Skeletal muscle satellite cell (primary cell): ENCODE measurements at regions not wholly inside any gene's neighbourhood (a gene's known extent, or its start where the extent isn't known, plus 50 kb on each side); places are given as distances from the start of the nearest gene placed in this dataset.
"Not testable (repeated sequence)": the region's sequence is repeated elsewhere in the genome, so short reads cannot be mapped to it uniquely, and the experiment has no call there.

Experiments
- H3K27me3 ChIP-seq: 2 replicates; pipeline ENCODE4 v1.7.0; 2013; ENCODE audit warnings: low read length; ENCODE audit not compliant: control insufficient read depth, insufficient read depth
- H3K36me3 ChIP-seq: 2 replicates; pipeline ENCODE4 v1.7.0; 2013; ENCODE audit warnings: mild to moderate bottlenecking, control low read depth, low read length; ENCODE audit not compliant: insufficient read depth
- H3K4me1 ChIP-seq: 2 replicates; pipeline ENCODE4 v1.7.0; 2013; ENCODE audit warnings: low read length; ENCODE audit not compliant: control insufficient read depth, insufficient read depth
- H3K4me2 ChIP-seq: 2 replicates; pipeline ENCODE4 v1.7.0; 2013; ENCODE audit warnings: mild to moderate bottlenecking, low read length
- H3K4me3 ChIP-seq: 2 replicates; pipeline ENCODE4 v1.7.0; 2013; ENCODE audit warnings: low read length
- H3K9ac ChIP-seq: 2 replicates; pipeline ENCODE4 v1.7.0; 2013; ENCODE audit warnings: mild to moderate bottlenecking, low read depth, low read length, moderate library complexity
- H3K9me3 ChIP-seq: replicated peaks from 2 replicates; pipeline ENCODE4 v1.7.0; 2013; ENCODE audit warnings: mild to moderate bottlenecking, control low read depth, low read length

DNA sequence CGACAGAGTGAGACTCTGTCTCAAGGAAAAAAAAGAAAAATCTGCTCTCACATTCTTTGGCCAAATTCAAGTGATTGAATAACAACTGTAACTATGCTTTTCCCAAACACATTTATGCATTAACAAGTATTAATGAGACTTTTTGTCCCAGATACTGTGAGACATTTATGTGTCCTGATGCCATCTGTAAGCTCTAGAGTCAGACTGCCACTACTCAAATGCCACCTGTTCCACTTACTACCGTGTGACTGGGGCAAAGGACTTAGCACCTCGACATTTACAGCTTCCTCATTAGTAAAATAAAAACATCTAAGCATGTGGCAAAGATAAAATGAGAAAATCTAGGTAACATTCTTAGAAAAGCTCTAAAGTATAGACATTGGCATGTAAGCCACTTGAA lies 178.1 kb upstream of the MARCKS start:
- no peaks in the 10 kb centered on the region for H3K9me3 ChIP-seq
- H3K9ac ChIP-seq = no peak overlapping the region
- H3K36me3 ChIP-seq = no peaks in the 10 kb centered on the region
- H3K4me3 ChIP-seq = no peak overlapping the region
- H3K27me3 ChIP-seq = no peaks in the 10 kb centered on the region
- H3K4me1 ChIP-seq = no peaks in the 10 kb centered on the region
- no peak overlapping the region for H3K4me2 ChIP-seq

DNA sequence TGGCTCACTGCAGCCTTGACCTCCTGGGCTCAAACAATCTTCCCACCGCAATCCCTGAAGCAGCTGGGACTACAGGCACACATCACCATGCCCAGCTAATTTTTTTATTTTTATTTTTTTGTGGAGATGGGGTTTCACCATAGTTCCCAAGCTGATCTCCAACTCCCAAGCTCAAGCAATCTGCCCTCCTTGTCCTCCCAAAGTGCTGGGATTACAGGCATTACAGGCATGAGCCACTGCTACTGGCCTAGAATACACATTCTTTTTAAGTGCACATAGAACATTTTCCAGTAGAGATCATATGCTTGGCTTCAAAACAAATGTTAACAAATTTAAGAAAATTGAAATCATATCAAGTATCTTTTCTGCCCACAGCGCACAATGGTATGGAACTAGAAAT lies 176.8 kb upstream of the MARCKS start:
- Histone ChIP-seq H3K4me2 (no peak overlapping the region), H3K27me3 (no peaks in the 10 kb centered on the region), H3K4me1 (no peaks in the 10 kb centered on the region), H3K9me3 (no peaks in the 10 kb centered on the region), H3K36me3 (no peaks in the 10 kb centered on the region), H3K9ac (no peak overlapping the region), H3K4me3 (no peak overlapping the region)

DNA sequence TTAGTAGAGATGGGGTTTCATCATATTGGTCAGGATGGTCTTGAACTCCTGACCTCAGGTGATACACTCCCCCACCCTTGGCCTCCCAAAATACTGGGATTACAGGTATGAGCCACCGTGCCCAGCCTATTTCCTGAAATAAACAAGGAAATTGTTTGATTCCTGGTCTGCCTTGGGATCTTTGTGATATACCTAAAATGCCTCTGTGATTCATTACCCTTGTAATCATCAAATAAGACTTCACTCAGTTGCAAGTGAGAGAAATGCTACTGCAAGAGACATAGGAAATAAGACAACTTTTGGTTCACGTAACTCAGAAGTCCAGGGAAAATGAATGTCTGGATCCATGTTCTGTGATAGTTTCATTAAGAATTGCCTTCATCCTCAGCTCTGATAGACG lies 173.2 kb upstream of the MARCKS start:
- no peak overlapping the region for H3K4me3 ChIP-seq
- no peaks in the 10 kb centered on the region for H3K4me1 ChIP-seq
- H3K9me3 ChIP-seq = no peaks in the 10 kb centered on the region
- no peaks in the 10 kb centered on the region for H3K27me3 ChIP-seq
- H3K9ac ChIP-seq = no peak overlapping the region
- no peaks in the 10 kb centered on the region for H3K36me3 ChIP-seq
- H3K4me2 ChIP-seq = no peak overlapping the region

DNA sequence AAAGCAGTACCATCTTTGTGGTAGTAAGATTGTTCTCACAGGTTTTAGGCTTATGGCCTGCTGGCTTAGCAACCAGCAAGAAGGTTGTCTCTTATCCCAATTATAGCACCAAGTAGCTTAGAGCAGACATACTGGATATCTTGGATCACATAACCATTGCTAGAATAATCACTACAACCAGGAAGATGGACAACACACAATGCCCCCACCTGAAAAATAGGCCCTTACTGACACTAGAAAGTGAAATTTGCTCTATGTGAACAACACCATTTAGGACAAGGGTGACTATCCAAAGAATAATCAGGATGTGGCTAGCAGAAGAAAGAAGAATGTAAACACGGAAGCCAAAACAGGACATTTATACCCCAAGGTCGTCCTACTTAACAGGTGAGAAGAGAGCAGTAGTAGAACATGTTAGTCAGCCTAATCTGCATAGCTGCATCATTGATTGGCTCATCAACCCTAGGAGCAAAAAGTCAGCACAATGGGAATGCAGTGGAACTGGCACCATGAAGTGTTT lies 172.7 kb upstream of the MARCKS start:
- H3K4me2 ChIP-seq = no peak overlapping the region
- H3K4me3 ChIP-seq = no peak overlapping the region
- no peak overlapping the region for H3K9ac ChIP-seq
- no peaks in the 10 kb centered on the region for H3K4me1 ChIP-seq
- H3K27me3 ChIP-seq = no peaks in the 10 kb centered on the region
- no peaks in the 10 kb centered on the region for H3K9me3 ChIP-seq
- H3K36me3 ChIP-seq = no peaks in the 10 kb centered on the region

DNA sequence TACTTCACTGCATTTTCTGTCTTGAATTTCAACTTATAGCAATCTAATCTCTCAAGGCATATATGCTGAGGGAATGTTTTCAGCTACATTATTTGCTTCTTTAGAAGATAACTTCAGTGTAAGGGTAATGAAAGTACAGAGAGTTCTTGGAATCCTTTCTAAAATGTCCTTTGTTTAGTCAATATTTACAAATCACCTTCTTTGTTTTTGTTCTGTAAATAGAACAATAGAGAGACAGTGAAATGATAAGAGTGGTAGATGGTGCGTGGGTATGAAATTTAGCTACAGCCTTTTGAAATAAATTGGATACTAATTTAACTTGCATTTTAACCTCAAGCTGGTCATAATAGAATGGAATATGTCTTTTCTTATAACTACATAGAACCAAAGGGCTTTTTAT lies 171.1 kb upstream of the MARCKS start:
- Histone ChIP-seq H3K4me2 (no peak overlapping the region), H3K4me3 (no peak overlapping the region), H3K36me3 (no peaks in the 10 kb centered on the region), H3K9me3 (no peaks in the 10 kb centered on the region), H3K27me3 (no peaks in the 10 kb centered on the region), H3K4me1 (peaks cover 9% of the 10 kb centered on the region), H3K9ac (no peak overlapping the region)

DNA sequence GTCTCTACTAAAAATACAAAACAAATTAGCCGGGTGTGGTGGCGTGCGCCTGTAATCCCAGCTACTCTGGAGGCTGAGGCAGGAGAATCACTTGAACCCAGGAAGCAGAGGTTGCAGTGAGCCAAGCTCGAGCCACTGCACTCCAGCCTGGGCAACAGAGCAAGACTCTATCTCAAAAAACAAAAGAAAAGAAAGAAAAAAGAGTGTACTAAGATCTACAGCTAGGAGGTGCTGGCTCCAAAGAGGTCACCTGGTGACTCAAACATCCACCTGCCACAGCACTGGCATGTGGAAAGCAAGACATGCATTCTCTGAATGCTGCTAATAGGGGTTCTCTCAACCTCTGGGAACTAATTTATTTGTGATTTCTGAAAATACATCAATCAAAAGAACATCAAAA lies 167.5 kb upstream of the MARCKS start:
- H3K36me3 ChIP-seq, H3K9ac ChIP-seq: not testable (repeated sequence)

DNA sequence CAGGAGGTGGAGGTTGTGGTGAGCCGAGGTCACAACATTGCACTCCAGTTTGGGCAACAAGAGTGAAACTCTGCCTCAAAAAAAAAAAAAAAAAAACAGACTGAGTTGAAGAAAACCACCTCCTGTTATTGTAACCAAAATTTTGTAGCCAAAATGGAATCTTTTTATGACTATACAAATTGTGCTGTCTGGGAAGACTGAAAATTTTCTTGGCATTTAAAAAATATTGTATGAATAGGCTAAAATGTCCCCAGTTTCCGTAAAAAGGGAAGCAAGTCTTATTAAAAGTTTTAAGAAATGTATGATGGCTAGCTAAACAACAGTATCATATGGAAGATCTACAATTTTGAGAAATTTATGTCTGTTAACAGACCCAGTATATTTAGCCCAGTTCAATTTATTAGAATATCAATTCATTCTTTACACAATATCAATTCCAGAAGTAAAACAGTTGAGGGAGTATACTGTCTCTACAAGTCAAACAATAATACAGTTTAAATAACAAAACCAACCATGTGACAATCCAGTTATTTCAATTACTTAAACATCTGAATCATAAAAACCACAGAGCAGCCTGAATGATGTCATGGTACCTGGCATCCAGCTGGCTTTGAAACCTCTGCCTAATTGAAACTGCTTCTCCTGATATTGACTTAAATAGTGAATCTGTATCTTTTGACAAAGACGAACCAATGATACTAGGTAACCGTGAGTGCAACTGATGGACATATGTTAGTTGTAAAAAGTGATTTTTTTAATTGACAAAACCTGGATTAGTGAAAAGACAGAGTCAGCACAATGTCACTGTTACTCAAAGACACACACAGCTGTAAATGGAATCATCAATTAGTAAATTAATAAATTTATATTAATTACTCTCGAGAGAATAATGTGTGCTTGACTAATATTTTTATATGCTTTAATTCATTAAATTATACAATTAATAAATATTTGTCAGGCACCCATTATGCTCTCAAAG lies 166.6 kb upstream of the MARCKS start:
- no peaks in the 10 kb centered on the region for H3K27me3 ChIP-seq
- no peak overlapping the region for H3K4me3 ChIP-seq
- H3K9ac ChIP-seq = no peak overlapping the region

More for the DNA sequence above, 167.5 kb upstream of the MARCKS start:
- H3K9me3 ChIP-seq, H3K4me3 ChIP-seq, H3K27me3 ChIP-seq, H3K4me2 ChIP-seq: not testable (repeated sequence)
- H3K4me1 ChIP-seq = peaks cover 16% of the 10 kb centered on the region

DNA sequence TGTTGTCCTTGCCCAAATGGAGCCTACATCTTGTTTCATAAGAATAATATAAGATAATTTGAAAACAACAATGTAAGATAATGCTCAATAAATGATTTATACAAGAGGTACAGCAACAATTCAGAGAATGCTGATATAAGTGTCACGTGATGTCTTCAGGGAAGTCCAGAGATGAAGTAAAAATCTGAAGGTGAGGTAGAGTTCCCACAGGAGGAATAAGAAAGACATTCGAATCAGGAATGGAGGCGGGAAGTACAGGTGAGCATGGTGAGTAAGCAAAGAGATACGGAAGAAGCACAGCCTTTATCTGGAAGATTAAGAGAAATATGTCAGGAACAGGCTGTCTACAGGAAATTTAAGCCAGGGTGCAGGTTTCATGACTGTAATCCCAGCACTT lies 165.9 kb upstream of the MARCKS start:
- no peaks in the 10 kb centered on the region for H3K36me3 ChIP-seq
- no peak overlapping the region for H3K4me3 ChIP-seq
- no peak overlapping the region for H3K9ac ChIP-seq
- H3K27me3 ChIP-seq = no peaks in the 10 kb centered on the region
- H3K4me1 ChIP-seq = peaks cover 23% of the 10 kb centered on the region
- no peaks in the 10 kb centered on the region for H3K9me3 ChIP-seq
- H3K4me2 ChIP-seq = no peak overlapping the region

More for the DNA sequence above, 166.6 kb upstream of the MARCKS start:
- H3K36me3 ChIP-seq = no peaks in the 10 kb centered on the region
- peak overlapping the region; percentile 23 for H3K4me2 ChIP-seq
- H3K4me1 ChIP-seq = peaks cover 19% of the 10 kb centered on the region
- no peaks in the 10 kb centered on the region for H3K9me3 ChIP-seq

DNA sequence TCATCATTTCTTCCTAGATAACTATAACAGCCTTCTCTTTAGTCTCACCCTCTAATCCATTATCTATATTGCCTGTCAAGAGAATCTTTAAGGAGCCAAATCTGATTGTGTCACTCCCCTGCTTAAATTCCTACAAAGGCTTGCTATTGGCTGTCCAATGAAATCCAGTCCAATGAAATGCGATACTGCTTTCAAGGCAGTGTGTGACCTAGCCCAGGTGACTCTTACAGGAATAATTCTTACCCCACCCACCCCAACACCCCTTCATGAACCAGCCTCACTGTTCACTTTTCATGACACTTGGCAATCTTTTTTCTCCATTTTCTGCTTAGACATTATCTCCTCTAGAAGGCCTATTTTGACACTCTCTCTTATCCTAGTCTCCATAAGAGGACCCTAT lies 163.3 kb upstream of the MARCKS start:
- Histone ChIP-seq H3K4me1 (peaks cover 40% of the 10 kb centered on the region), H3K9ac (no peak overlapping the region), H3K27me3 (no peaks in the 10 kb centered on the region), H3K36me3 (no peaks in the 10 kb centered on the region), H3K4me2 (no peak overlapping the region), H3K4me3 (no peak overlapping the region), H3K9me3 (no peaks in the 10 kb centered on the region)

DNA sequence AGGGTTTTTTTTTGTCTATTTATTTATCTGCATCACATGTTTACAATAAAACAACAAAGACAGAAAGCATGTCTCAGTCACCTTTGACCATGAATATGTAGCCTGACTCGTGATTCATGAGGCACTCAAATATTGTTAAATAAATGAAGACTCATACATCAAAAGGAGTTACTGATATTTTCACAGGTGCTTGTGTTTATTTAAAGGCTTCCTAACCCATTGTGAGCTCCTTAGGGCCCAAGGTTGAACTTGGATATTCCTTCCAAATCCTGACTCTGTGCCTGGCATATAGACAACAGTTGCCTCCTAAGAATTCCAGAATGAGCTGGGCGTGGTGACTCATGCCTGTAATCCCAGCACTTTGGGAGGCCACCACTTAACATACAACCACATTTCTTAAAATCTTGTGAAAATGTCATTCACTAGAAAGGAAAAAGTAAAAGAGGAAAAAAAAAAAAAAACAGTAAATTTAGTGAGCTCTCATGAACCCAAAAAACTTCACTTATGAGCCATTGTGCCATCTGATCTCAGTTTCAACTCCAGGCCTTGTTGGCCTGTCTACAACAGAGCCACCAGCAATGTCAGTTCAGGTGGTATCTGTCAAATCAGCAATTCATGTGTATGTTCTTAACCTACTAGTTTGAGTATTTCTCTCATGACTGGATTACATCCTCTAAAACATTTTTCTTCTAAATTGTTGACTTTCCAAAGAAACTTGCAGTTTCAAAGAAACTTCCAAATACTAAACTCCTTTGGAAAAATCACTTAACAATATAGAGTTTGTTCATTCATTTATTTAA lies 162.7 kb upstream of the MARCKS start:
- H3K9ac ChIP-seq = no peak overlapping the region

DNA sequence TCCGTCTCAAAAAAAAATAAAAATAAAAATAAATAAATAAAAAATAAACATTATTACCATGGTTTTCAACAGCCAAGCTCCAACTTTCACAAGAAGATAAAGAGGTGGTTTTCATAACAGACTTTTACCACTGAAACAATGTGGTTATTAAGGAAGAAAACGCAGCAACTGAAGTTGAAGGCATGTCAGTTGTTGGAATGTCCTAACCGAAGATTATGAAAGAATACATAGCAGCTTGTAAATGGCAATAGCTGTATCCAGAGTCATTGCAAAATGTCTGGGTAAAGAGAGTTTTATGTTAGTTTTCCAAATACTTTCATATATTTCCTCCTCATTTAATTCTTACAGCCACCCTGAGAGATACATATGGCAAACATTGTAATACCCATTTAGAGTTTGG lies 161.6 kb upstream of the MARCKS start:
- Histone ChIP-seq H3K4me1 (peaks cover 34% of the 10 kb centered on the region), H3K36me3 (no peaks in the 10 kb centered on the region)

More for the DNA sequence above, 162.7 kb upstream of the MARCKS start:
- no peak overlapping the region for H3K4me3 ChIP-seq
- H3K36me3 ChIP-seq = no peaks in the 10 kb centered on the region
- no peak overlapping the region for H3K4me2 ChIP-seq
- H3K4me1 ChIP-seq = peaks cover 40% of the 10 kb centered on the region
- H3K9me3 ChIP-seq = no peaks in the 10 kb centered on the region
- no peaks in the 10 kb centered on the region for H3K27me3 ChIP-seq

More for the DNA sequence above, 161.6 kb upstream of the MARCKS start:
- Histone ChIP-seq H3K4me3 (no peak overlapping the region), H3K27me3 (no peaks in the 10 kb centered on the region), H3K4me2 (no peak overlapping the region), H3K9me3 (no peaks in the 10 kb centered on the region), H3K9ac (no peak overlapping the region)
